GM12873 (cell line): ENCODE measurements at regions not wholly inside any gene's neighbourhood (a gene's known extent, or its start where the extent isn't known, plus 50 kb on each side); places are given as distances from the start of the nearest gene placed in this dataset.

Source experiments
- CTCF ChIP-seq: IDR thresholded peaks from 2 replicates; pipeline ENCODE4 v1.5.1; 2012; ENCODE audit warnings: low read depth, mild to moderate bottlenecking, moderate library complexity, low read length, control low read depth; ENCODE audit not compliant: insufficient read depth; ENCODE audit errors: missing control alignments

- no peak for TF ChIP-seq CTCF
Measured at GRCh38 chr2:52115750-52116149, 1083.8 kb upstream of the NRXN1 start.

- no peak for TF ChIP-seq CTCF
Measured at GRCh38 chr2:52113338-52113737, 1081.4 kb upstream of the NRXN1 start.

DNA sequence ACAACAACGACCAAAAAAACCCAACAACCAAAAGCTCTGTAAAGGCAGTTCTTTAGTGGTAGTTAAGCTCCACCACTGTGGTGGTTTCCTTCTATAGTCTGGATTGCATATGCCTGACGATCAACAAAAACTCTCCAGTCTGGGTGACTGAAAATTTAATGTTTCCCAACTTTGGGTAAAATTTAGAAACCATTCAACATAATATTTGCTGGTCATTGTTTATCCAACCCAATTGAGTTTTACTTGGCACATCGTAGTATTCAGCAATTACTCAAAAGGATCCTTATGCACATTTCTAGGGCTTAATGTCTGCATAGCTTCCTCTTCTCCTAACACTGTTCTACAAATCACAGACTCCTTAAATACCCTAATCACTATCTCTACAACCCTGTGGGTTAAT, 1080.2 kb upstream of the NRXN1 start:
- no peak for TF ChIP-seq CTCF

DNA sequence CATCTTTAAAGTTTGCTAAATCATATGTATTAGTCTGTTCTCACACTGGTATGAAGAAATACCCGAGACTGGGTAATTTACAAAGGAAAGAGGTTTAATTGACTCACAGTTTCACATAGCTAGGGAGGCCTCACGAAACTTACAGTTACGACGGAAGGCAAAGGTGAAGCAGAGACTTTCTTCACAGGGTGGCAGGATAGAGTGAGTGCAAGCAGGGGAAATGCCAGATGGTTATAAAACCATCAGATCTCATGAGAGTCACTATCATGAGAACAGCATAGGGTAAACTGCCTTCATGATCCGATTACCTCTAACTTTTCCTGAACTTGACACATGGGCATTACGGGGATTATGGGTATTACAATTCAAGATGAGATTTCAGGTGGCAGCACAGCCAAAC, 1075.2 kb upstream of the NRXN1 start:
- no peak for TF ChIP-seq CTCF

DNA sequence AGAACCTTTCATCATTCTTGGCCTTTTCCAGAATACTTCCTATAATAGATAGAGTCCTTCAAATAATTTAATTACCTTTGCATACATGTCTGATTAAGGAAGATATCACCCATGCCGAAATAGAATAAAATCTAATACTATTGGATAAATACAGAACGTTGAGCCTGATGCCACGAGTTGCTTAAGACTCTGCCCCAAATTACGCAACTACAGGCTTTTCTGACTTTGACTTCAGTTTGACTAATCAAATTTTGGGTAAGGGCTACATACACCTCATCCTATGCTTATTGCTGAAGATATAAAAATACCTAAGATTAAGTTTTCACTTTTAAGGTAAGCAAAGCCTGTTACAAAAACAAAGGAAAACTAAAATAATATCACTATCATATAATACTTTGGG, 1065.1 kb upstream of the NRXN1 start:
- no peak for TF ChIP-seq CTCF

- no peak for TF ChIP-seq CTCF
Measured at GRCh38 chr2:52084759-52085158, 1052.8 kb upstream of the NRXN1 start.

- TF ChIP-seq CTCF, result no peak
Measured at GRCh38 chr2:52083214-52083613, 1051.3 kb upstream of the NRXN1 start.

- TF ChIP-seq CTCF, result no peak
Measured at GRCh38 chr2:52082646-52083045, 1050.7 kb upstream of the NRXN1 start.
